ENCODE measurements at regions not wholly inside any gene's neighbourhood (a gene's known extent, or its start where the extent isn't known, plus 50 kb on each side); places are given as distances from the start of the nearest gene placed in this dataset.

- intact Hi-C loops (cut with DNase I): no loop called here
- no peak for DNase-seq
Observed at GRCh38 chr2:75336451-75336850, 137.1 kb upstream of the TACR1 start.

DNA sequence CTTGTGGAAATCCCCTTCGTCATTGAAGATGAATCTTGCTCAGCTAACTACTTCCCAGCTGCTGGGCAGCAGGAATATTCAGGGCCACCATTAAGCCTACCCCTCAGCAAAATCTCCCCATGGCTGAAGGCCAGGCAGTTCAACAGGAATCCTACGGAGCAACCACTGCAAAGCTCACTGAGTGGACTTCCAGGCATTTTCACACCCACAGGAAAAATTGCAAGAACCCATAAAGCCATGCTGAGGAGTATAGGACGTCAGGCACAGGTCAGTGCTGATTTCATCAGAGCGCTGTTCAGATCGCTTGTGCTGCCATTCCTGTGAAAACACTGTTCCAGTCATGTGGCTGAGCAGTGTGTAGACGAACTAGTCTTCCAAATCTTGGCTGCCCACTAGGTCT, 134.8 kb upstream of the TACR1 start:
- intact Hi-C loops (cut with DNase I): no loop called here
- DNase-seq: no peak

DNA sequence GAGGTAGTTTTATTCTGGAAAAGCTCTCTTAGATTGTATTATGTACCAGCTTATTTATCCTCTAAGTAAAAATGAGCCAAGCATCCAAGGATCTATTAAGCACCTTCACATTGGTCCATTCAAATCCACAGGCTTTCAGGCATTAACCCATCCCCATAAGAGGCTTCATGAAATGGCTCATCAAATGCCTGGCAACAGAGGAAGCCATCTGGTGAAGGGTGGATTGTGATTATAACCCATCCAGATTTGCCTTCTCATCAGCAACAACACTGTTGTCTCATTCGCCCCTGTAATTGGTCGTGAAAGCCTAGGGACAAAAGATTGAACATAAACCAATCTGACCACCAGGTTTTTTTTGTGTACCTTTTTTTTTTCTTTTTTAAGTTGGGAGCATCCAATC, 134.3 kb upstream of the TACR1 start:
- intact Hi-C loops (cut with DNase I): no loop called here
- no peak for DNase-seq

- intact Hi-C loops (cut with DNase I): no loop called here
- DNase-seq: no peak
Observed at GRCh38 chr2:75328156-75328555, 128.8 kb upstream of the TACR1 start.

GRCh38 chr2:75327334-75327733, 128.0 kb upstream of the TACR1 start:
- intact Hi-C loops (cut with DNase I): no loop called here
- no peak for DNase-seq

DNA sequence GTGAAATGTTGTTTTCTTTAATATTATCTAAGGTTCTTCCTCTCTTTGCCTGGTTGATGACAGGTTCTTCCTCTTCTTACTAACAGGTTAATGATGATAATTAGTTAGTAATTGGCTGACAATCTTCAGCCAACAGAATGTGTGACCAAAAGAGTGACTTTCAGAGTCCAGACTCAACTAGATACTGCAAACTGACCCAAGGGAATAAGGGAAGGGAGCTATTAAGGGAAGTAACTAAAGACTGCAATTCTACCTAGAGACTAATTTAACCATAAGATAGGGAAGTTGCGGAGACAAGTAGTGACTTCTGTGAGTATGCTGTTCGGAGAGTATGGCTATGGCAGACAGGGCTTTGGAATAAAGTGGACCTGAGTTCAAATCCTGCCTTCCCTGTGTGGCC, 127.3 kb upstream of the TACR1 start:
- intact Hi-C loops (cut with DNase I): no loop called here
- no peak for DNase-seq

- intact Hi-C loops (cut with DNase I): no loop called here
- DNase-seq: no peak
Observed at GRCh38 chr2:75325594-75325993, 126.3 kb upstream of the TACR1 start.

- no peak for DNase-seq
- intact Hi-C loops (cut with DNase I): no loop called here
Observed at GRCh38 chr2:75324861-75325284, 125.6 kb upstream of the TACR1 start.

DNA sequence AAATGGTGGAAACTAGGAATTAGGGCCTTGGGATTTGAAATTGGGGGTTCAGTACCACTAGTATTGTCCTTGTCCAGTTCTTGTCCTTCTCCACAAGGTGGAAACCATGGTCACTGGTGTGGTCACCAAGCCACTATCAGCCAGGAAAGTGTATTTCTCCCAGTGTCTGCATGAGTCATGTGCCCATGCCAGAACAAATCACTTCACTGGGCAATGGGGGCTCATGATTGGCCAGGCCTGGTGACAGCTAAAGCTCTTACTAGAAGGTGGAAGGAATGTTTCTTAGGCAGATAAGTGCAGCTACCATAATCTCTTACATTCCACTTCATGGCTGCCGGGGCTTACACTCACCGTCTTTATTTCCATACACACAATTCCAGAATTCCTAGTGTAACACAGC, 124.8 kb upstream of the TACR1 start:
- intact Hi-C loops (cut with DNase I): no loop called here
- no peak for DNase-seq

- no peak for DNase-seq
- intact Hi-C loops (cut with DNase I): no loop called here
Observed at GRCh38 chr2:75321599-75321922, 122.2 kb upstream of the TACR1 start.

GRCh38 chr2:75320898-75321598, 121.7 kb upstream of the TACR1 start:
- intact Hi-C loops (cut with DNase I): no loop called here
- DNase-seq: no peak

DNA sequence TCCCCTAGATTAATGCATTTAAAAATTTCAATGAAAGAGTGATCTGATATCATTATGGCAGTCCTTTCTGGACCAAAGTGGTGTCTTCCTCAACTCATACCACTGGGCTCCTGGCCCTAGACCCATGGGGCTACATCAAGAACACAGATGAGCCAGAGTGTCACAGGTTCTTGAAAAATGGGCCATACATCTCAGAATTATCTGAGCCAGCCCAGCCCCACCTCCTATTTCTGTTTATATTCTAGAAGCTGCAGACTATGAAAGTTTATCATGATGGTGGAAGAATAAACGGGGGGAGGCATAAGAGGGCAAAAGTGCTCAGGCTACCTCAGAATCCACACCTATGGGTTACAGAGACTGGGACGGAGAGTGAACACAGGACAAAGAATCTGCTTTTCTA, 120.6 kb upstream of the TACR1 start:
- DNase-seq: no peak
- intact Hi-C loops (cut with DNase I): no loop called here

DNA sequence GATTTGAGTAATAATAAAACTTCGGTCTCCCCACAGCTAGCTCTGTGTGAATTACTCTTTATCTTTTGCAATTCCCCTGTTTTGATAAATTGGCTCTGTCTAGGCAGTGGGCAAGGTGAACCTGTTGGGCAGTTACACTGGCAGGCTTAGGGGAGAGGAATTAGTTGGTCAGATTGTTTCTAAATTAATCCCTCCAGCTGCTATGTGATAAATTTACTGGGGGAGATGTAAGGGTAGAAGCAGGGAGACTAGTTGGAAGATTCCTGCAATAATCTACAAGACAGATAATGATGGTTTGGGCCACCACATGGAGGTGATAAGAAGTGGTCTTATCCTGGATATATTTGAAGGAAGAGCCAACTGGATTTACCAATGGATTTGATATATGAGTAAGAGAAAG, 118.5 kb upstream of the TACR1 start:
- no peak for DNase-seq
- intact Hi-C loops (cut with DNase I): no loop called here

- DNase-seq: no peak
- intact Hi-C loops (cut with DNase I): no loop called here
Observed at GRCh38 chr2:75317316-75317715, 118.0 kb upstream of the TACR1 start.

DNA sequence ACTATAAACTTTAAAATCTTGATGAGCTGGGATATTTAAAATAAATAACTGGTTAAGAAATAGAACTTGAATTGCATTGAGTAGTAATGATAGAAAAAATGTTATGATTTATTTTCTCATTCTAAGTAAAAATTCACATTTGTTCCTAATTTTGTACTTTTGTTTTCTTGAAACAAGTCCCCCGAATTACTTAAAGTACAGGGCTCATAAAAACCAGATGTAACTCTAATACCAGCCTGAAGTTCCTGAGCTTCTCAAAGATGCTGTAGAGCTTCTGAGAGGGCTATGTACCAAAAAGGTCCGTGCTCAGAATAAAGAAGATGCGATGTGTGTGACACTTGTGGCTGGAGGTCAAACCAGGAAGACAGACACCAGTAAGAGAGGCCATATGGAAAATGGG, 116.1 kb upstream of the TACR1 start:
- DNase-seq: no peak
- intact Hi-C loops (cut with DNase I): no loop called here

DNA sequence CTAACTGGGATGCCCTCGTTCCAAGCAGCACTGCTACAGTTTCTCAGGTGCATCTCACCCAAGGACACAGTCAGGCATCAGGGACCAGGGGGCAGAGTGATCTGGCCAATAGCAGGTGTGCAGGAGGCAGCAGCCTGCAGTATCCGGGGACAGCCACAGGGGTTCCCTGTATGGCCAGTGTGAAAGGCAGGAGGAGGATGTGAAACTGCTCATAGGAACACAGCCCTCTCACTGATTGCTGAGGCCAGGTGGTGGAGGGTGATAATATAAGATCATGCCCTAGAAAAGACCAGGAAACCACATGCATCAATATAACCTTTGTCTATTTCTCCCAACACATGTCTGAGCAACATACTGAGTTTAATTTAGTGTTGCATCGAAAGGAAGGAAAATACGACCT, 112.7 kb upstream of the TACR1 start:
- DNase-seq: no peak
- intact Hi-C loops (cut with DNase I): no loop called here

GRCh38 chr2:75311521-75311920, 112.2 kb upstream of the TACR1 start:
- no peak for DNase-seq
- intact Hi-C loops (cut with DNase I): no loop called here

- intact Hi-C loops (cut with DNase I): no loop called here
- no peak for DNase-seq
Observed at GRCh38 chr2:75310876-75311275, 111.6 kb upstream of the TACR1 start.

GRCh38 chr2:75309596-75310463, 110.5 kb upstream of the TACR1 start:
- no peak for DNase-seq
- intact Hi-C loops (cut with DNase I): no loop called here

GRCh38 chr2:75303227-75303626, 103.9 kb upstream of the TACR1 start:
- DNase-seq: no peak
- intact Hi-C loops (cut with DNase I): no loop called here

DNA sequence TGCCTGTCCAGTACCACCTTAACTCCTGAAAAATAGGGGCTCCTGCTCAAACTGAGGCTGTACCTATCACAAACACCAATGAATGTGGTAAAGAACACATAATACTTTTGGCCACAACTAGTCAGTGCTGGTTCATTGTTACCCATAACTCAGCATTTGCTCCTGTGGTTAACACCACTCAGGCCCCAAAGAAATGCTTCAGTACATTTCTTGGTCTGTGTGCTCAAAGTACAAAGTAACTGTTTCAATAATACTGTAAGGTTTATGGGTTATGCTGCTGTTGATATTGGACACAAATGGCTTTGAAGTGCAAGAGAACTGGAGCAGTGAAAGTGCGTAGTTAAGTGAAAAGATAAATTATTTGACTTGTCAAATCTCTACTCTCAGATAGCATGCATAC, 95.0 kb upstream of the TACR1 start:
- no peak for DNase-seq
- intact Hi-C loops (cut with DNase I): no loop called here

Data from head of caudate nucleus (tissue), 42 donors.